Hepatocyte (in vitro differentiated cells): ENCODE measurements at regions not wholly inside any gene's neighbourhood (a gene's known extent, or its start where the extent isn't known, plus 50 kb on each side); places are given as distances from the start of the nearest gene placed in this dataset.

Source experiments
- EZH2phosphoT487 ChIP-seq: fragments of 200-600 bp; sonication (generic); IDR thresholded peaks from one replicate; pipeline ENCODE4 v1.6.1; 2018; ENCODE audit warnings: antibody characterized with exemption, mild to moderate bottlenecking, low read depth, moderate library complexity; ENCODE audit not compliant: unreplicated experiment, severe bottlenecking
- TF ChIP-seq, protein P1 (sequence below): fragments of 200-600 bp; sonication (generic); IDR thresholded peaks from 2 replicates; pipeline ENCODE4 v1.5.1; 2016; ENCODE audit warnings: antibody characterized with exemption, mild to moderate bottlenecking; ENCODE audit not compliant: poor library complexity

DNA sequence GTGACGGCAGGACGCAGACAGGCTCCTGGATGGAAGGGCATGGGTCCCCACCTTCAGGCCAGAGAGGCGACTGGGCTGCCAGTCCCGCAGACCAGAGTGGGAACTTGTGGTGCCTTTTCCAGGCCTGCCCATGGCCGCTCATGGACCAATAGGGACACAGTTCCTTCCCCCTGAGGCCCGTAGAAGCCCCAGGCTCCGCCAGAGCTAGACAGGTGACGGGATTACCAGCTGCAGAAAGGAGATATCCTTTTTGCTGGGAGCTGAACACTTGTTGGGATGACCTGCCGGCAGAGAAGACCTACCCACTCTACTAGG, 73.6 kb upstream of the RASSF8 start:
- TF ChIP-seq, protein P1, sequence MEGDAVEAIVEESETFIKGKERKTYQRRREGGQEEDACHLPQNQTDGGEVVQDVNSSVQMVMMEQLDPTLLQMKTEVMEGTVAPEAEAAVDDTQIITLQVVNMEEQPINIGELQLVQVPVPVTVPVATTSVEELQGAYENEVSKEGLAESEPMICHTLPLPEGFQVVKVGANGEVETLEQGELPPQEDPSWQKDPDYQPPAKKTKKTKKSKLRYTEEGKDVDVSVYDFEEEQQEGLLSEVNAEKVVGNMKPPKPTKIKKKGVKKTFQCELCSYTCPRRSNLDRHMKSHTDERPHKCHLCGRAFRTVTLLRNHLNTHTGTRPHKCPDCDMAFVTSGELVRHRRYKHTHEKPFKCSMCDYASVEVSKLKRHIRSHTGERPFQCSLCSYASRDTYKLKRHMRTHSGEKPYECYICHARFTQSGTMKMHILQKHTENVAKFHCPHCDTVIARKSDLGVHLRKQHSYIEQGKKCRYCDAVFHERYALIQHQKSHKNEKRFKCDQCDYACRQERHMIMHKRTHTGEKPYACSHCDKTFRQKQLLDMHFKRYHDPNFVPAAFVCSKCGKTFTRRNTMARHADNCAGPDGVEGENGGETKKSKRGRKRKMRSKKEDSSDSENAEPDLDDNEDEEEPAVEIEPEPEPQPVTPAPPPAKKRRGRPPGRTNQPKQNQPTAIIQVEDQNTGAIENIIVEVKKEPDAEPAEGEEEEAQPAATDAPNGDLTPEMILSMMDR: no peak
- TF ChIP-seq EZH2phosphoT487: no peak
